IgD-negative memory B cell (primary cell): ENCODE measurements at regions not wholly inside any gene's neighbourhood (a gene's known extent, or its start where the extent isn't known, plus 50 kb on each side); places are given as distances from the start of the nearest gene placed in this dataset.
"Not testable (repeated sequence)": the region's sequence is repeated elsewhere in the genome, so short reads cannot be mapped to it uniquely, and the experiment has no call there.

Source experiments
- H3K27ac Mint-ChIP-seq, 3 donors: one replicate each; pipeline ENCODE4 v1.8.0; 2020 to 2022; ENCODE audit warnings: mild to moderate bottlenecking in 3 of 3, mixed read lengths in 3 of 3, moderate library complexity in 1 of 3
- H3K27me3 Mint-ChIP-seq: one replicate; pipeline ENCODE4 v1.8.0; 2021; ENCODE audit warnings: mixed read lengths
- H3K36me3 Mint-ChIP-seq: one replicate; pipeline ENCODE4 v1.8.0; 2020; ENCODE audit warnings: mild to moderate bottlenecking, mixed read lengths
- H3K4me1 Mint-ChIP-seq, 3 donors: one replicate each; pipeline ENCODE4 v1.8.0; 2020 to 2022; ENCODE audit warnings: mixed read lengths in 3 of 3, mild to moderate bottlenecking in 1 of 3
- H3K4me3 Mint-ChIP-seq, 4 donors: one replicate each; pipeline ENCODE4 v1.8.0; 2020 to 2022; ENCODE audit warnings: mild to moderate bottlenecking in 4 of 4, mixed read lengths in 4 of 4, moderate library complexity in 3 of 4
- H3K9me3 Mint-ChIP-seq, 3 donors: one replicate each; pipeline ENCODE4 v1.8.0; 2020 to 2021; ENCODE audit warnings: mixed read lengths in 3 of 3, mild to moderate bottlenecking in 1 of 3

DNA sequence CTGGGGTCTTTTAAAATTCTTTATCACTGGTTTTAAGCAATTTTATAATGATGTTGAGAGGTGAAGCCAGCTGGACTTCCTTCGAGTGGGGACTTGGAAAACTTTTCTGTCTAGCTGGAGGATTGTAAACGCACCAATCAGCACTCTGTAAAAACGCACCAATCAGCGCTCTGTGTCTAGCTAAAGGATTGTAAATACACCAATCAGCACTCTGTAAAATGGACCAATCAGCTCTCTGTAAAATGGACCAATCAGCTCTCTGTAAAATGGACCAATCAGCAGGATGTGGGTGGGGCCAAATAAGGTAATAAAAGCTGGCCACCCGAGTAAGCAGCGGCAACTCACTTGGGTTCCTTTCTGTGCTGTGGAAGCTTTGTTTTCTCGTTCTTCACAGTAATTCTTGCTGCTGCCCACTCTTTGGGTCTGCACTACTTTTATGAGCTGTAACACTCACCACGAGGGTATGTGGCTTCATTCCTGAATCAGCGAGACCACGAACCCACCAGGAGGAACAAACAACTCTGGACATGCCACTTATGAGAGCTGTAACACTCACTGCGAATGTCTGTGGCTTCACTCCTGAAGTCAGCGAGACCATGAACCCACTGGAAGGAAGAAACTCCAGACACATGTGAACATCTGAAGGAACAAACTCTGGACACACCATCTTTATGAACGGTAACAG, 462.6 kb downstream of the GUCY1A2 start:
- H3K4me1 Mint-ChIP-seq, H3K27ac Mint-ChIP-seq, H3K36me3 Mint-ChIP-seq, H3K4me3 Mint-ChIP-seq, H3K9me3 Mint-ChIP-seq, H3K27me3 Mint-ChIP-seq: not testable (repeated sequence)

DNA sequence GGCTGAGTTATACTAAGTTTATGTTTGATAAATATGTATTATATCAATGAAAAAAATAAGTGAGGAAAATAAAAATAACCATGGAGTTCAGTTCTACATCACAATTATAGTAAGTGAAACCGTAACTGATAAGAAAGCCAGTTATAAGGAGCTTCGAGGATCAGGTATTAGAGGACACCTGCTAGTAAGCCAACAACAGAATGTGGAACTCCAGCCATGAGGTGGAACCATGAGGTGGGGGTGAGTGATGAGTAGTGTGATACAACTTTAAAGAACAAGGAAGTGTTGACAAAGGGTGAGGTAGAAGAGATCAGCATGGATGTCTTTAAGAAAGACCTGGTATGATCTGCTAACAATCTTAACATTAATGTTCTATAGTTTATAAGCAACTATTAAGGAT, 452.9 kb downstream of the GUCY1A2 start:
- peaks cover 8 to 16% (median 13%) of the 10 kb centered on the region in 3 donors for H3K9me3 Mint-ChIP-seq
- no peak overlapping the region for H3K27ac Mint-ChIP-seq
- H3K27me3 Mint-ChIP-seq: no peaks in the 10 kb centered on the region
- H3K36me3 Mint-ChIP-seq: no peaks in the 10 kb centered on the region
- H3K4me1 Mint-ChIP-seq: no peaks in the 10 kb centered on the region
- H3K4me3 Mint-ChIP-seq: no peak overlapping the region

DNA sequence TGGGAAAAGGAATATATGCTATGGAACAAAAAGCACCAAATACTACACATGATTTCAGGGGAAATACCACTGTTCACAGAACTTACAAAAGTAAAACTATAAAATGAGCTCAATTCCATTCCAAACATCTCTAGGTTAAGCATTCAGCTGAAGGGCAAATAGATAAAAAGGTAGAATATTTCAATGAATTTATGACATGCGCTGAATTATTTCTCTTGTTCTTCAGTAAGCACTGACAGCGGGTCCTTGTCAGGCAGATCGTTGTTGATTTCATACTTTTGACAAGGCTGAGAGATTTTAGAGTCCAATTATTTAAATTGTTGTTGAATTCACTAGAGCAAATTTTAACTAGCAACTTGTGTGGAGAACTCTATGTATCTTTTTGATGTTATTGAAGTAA, 449.6 kb downstream of the GUCY1A2 start:
- no peaks in the 10 kb centered on the region for H3K4me1 Mint-ChIP-seq
- peaks cover 3 to 15% (median 8%) of the 10 kb centered on the region in 3 donors for H3K9me3 Mint-ChIP-seq
- no peak overlapping the region for H3K27ac Mint-ChIP-seq
- no peaks in the 10 kb centered on the region for H3K36me3 Mint-ChIP-seq
- no peaks in the 10 kb centered on the region for H3K27me3 Mint-ChIP-seq
- H3K4me3 Mint-ChIP-seq: no peak overlapping the region

DNA sequence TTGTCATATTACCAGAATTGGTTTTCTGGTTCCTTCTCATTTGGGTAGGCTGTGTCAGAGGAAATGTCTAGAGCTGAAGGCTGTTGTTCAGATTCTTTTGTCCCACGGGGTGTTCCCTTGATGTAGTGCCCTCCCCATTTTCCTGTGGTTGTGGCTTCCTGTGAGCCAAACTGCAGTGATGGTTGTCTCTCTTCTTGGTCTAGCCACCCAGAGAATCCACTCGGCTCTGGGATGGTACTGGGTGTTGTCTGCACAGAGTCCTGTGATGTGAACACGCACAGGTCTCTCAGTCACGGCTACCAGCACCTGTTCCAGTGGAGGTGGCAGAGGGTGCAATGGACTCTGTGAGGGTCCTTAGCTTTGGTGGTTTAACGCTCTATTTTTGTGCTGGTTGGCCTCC, 440.9 kb downstream of the GUCY1A2 start:
- not testable (repeated sequence) for H3K27me3 Mint-ChIP-seq, H3K27ac Mint-ChIP-seq, H3K4me1 Mint-ChIP-seq, H3K4me3 Mint-ChIP-seq, H3K36me3 Mint-ChIP-seq
- peaks cover 5 to 15% (median 6%) of the 10 kb centered on the region in 3 donors for H3K9me3 Mint-ChIP-seq

DNA sequence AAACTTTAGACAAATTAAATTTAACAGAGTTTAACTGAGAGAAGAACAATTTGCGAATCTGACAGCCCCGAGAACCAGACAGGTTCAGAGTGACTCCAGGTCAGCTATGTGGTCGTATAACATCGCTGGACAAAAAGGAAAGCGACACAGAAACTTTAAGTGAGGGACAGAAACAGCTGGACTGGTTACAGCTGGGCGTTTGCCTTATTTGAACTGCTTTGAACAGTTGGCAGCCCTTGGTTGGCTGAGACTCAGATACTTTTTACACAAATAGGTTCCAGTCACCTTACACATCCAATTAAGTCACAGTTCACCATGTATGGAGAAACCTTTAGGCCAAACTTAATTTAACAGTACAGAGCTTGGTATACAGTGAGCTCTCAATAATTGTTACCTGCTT, 436.9 kb downstream of the GUCY1A2 start:
- Mint-ChIP-seq H3K4me3 (no peak overlapping the region), H3K27ac (no peak overlapping the region), H3K4me1 (no peaks in the 10 kb centered on the region), H3K36me3 (no peaks in the 10 kb centered on the region), H3K9me3 (peaks cover 0 to 7% (median 0%) of the 10 kb centered on the region in 3 donors), H3K27me3 (peaks cover 2% of the 10 kb centered on the region)

DNA sequence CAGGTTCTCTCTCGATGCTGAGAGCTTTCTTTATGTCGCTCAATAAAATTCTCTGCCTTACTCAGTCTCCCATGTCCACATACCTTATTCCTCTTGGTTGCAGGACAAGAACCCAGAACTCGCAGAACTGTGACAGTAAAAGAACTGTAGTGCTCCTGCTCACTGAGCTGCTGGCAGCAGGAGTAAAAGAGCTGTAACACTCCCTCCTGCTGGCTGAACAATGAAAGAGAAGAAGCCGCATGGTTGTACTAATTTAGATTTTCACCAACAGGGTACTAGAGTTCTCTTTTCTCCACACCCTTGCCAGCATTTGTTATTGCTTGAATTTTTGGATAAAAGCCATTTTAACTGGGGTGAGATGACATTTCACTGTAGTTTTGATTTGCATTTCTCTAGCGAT, 433.2 kb downstream of the GUCY1A2 start:
- peaks cover 0 to 6% (median 0%) of the 10 kb centered on the region in 3 donors for H3K9me3 Mint-ChIP-seq
- no peak overlapping the region for H3K4me3 Mint-ChIP-seq
- no peaks in the 10 kb centered on the region for H3K36me3 Mint-ChIP-seq
- no peaks in the 10 kb centered on the region for H3K27me3 Mint-ChIP-seq
- no peak overlapping the region for H3K27ac Mint-ChIP-seq
- H3K4me1 Mint-ChIP-seq: no peaks in the 10 kb centered on the region

DNA sequence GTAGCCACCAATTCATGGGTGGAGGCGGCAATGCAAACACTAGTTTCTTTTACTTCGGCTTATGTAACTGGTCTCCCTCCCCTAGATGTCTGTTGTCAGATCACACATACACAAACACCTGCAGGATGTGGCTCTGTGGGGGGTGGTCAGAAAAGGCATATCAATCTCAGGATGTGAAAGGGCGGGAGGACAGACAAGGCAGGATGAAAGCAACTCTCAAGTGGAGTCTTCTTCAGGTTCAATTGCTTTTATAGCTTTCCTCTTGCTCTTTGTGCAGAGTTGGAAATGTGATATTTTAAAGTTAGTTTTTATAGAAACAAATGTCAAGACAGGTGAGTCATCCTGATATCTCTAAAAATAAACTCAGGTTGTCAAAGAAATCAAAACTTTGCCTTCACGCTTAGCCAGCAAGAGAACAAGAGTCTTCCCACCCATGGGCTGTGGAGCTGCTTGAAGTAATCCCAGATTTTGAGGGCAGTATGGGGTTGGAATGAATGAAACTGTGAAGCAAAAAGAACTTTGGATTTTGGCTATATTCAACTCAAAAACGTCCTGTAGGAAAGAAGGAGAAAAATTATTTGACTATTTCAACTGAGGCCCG, 423.4 kb downstream of the GUCY1A2 start:
- no peak overlapping the region for H3K4me3 Mint-ChIP-seq
- H3K27ac Mint-ChIP-seq: no peak overlapping the region
- no peaks in the 10 kb centered on the region for H3K27me3 Mint-ChIP-seq
- no peaks in the 10 kb centered on the region for H3K36me3 Mint-ChIP-seq
- no peaks in the 10 kb centered on the region for H3K4me1 Mint-ChIP-seq
- H3K9me3 Mint-ChIP-seq: peaks cover 0 to 14% (median 8%) of the 10 kb centered on the region in 3 donors

DNA sequence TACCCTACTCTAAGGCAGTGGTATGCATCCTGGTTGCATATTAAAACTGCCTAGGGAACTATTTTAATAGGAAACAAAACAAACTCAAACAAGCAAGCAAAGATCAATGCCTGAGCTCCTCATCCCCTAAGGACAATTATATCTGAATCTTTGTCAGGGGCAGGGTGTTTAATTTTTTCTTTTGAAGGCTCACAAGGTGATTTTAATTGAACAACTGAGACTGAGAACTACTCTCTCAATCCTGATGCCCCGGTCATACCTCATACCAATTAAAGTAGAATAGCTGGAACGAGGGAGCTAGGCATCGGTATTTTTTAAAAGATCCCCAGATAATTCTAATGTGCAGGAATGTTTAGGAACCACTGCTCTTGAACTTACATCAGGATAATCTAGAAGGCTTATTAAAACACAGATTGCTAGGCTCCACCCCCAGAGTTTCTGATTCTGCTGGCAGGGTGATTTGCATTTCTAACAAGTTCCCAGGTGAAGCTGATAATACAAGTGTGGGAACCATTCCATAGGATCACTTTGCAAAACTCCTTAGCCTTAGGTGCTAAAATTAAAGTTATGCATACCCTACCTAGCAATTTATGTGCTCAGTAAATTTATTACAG, 416.5 kb downstream of the GUCY1A2 start:
- H3K4me1 Mint-ChIP-seq: no peaks in the 10 kb centered on the region
- no peaks in the 10 kb centered on the region for H3K36me3 Mint-ChIP-seq
- no peak overlapping the region for H3K4me3 Mint-ChIP-seq
- peaks cover 0 to 17% (median 2%) of the 10 kb centered on the region in 3 donors for H3K9me3 Mint-ChIP-seq
- no peak overlapping the region for H3K27ac Mint-ChIP-seq
- no peaks in the 10 kb centered on the region for H3K27me3 Mint-ChIP-seq

DNA sequence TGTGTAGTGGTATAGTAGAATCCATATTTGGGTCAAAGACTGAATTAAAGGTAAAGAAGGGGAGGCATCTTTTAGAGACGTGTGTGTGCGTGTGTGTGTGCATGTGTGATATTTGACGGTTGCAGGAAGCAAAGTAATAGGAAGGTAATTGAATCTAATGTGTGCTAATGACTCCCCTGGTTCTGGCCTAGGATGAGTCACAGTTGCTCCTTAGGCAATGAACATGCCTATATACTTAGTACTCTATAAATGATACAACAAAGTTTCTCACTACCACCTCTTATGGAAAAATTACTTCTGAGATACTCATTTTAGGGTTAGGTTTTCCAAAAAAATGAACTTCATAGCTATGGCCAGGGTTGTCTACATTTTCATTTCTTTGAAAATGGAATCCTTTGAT, 409.6 kb downstream of the GUCY1A2 start:
- Mint-ChIP-seq H3K9me3 (peaks cover 1 to 11% (median 2%) of the 10 kb centered on the region in 3 donors), H3K36me3 (no peaks in the 10 kb centered on the region), H3K4me1 (no peaks in the 10 kb centered on the region), H3K4me3 (no peak overlapping the region), H3K27me3 (no peaks in the 10 kb centered on the region), H3K27ac (no peak overlapping the region)

DNA sequence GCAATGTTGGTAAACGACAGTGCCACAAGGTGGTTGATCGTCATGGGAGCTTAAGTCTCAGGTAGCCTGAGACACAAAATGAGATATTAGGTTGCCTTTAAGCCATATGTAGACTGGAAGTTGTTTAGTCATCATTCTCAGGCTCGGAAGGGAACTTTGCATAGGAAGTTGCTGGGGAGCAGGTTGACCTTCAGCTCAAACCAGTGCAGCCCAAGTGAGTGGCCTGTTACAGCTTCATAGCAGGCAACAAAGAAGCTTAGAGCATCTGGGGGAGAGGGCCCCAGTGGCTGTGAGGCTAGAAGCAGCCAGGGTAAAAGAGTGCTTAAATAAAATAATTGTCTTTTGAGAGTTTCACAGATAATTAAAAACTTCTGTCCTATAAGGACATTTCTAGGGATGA, 404.0 kb downstream of the GUCY1A2 start:
- Mint-ChIP-seq H3K27ac (no peak overlapping the region), H3K4me3 (no peak overlapping the region), H3K27me3 (no peaks in the 10 kb centered on the region), H3K36me3 (no peaks in the 10 kb centered on the region), H3K4me1 (peaks cover 0 to 2% (median 0%) of the 10 kb centered on the region in 3 donors), H3K9me3 (peaks cover 0 to 1% (median 0%) of the 10 kb centered on the region in 3 donors)

DNA sequence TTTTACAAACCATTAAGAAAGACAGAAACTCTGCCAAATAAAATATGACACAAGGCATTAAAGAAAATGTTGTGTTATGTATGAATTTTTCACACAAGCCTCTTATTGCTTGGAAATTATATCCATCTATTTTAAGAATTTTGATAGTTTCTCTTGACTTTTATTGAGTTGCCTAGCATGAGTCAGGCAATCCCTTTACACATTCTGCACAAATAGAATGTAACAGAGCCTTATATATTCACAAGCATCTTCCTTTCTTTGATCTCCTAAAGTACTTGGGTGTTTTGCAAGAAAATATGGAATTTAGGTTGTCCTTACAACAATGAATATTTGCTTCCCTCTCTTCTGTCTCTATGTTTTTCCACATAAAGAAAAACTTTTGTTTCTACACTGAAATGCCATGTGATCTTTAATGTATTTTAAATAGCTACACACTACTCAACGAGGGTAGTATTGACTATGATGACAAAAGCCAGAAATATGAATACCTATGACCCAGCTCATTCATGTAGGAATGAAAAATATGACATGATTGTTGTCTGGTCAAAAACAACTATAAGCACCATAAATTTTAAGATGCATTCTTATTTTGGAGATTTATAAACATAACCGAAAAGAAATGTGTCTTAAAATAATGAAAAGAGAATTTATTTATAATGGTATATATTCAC, 398.8 kb downstream of the GUCY1A2 start:
- no peak overlapping the region for H3K27ac Mint-ChIP-seq
- H3K4me1 Mint-ChIP-seq: peaks cover 0 to 2% (median 0%) of the 10 kb centered on the region in 3 donors
- no peaks in the 10 kb centered on the region for H3K27me3 Mint-ChIP-seq
- no peak overlapping the region for H3K4me3 Mint-ChIP-seq
- no peaks in the 10 kb centered on the region for H3K36me3 Mint-ChIP-seq
- H3K9me3 Mint-ChIP-seq: peaks cover 1 to 9% (median 4%) of the 10 kb centered on the region in 3 donors

DNA sequence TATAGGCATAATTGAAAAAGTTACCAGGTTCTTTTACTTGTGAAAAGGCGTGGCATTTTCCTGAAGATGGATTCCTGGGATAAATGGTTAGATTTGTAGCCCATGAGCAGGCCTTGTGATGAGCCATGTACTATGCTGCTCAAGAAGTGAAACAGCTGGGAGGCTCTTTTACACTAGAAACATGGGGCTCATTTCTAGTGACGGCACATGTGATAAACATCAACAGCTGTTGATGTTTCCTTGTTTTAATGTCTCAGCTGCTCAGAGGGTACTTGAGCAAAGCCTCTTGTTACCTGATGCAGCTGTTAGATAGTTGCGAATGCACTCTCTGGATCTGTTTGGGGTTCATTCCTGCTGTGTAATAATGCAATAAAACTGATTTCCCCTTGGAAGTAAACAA, 396.8 kb downstream of the GUCY1A2 start:
- Mint-ChIP-seq H3K27me3 (no peaks in the 10 kb centered on the region), H3K4me1 (no peaks in the 10 kb centered on the region), H3K4me3 (no peak overlapping the region), H3K9me3 (peaks cover 1 to 9% (median 7%) of the 10 kb centered on the region in 3 donors), H3K27ac (no peak overlapping the region), H3K36me3 (no peaks in the 10 kb centered on the region)
